ENCODE measurements at regions not wholly inside any gene's neighbourhood (a gene's known extent, or its start where the extent isn't known, plus 50 kb on each side); places are given as distances from the start of the nearest gene placed in this dataset.
"Not testable (repeated sequence)": the region's sequence is repeated elsewhere in the genome, so short reads cannot be mapped to it uniquely, and the experiment has no call there.

- DNase-seq (ENCODE audit: low read depth, low spot score) = no peak
Observed at GRCh38 chr18:41695441-41695840, 259.6 kb upstream of the PIK3C3 start.

GRCh38 chr18:41693008-41693407, 262.0 kb upstream of the PIK3C3 start:
- DNase-seq (ENCODE audit: low read depth, low spot score) = no peak

- no peak for DNase-seq (ENCODE audit: low read depth, low spot score)
Observed at GRCh38 chr18:41690332-41691127, 264.5 kb upstream of the PIK3C3 start.

GRCh38 chr18:41687138-41687537, 267.9 kb upstream of the PIK3C3 start:
- DNase-seq (ENCODE audit: low read depth, low spot score) = no peak

GRCh38 chr18:41681138-41681880, 273.7 kb upstream of the PIK3C3 start:
- DNase-seq (ENCODE audit: low read depth, low spot score) = no peak

GRCh38 chr18:41674506-41674905, 280.5 kb upstream of the PIK3C3 start:
- no peak for DNase-seq (ENCODE audit: low read depth, low spot score)

GRCh38 chr18:41666231-41666630, 288.8 kb upstream of the PIK3C3 start:
- no peak for DNase-seq (ENCODE audit: low read depth, low spot score)

- DNase-seq (ENCODE audit: low read depth, low spot score) = no peak
Observed at GRCh38 chr18:41665210-41665609, 289.8 kb upstream of the PIK3C3 start.

- no peak for DNase-seq (ENCODE audit: low read depth, low spot score)
Observed at GRCh38 chr18:41660654-41661053, 294.4 kb upstream of the PIK3C3 start.

GRCh38 chr18:41659438-41660130, 295.4 kb upstream of the PIK3C3 start:
- no peak for DNase-seq (ENCODE audit: low read depth, low spot score)

- DNase-seq (ENCODE audit: low read depth, low spot score) = no peak
Observed at GRCh38 chr18:41657189-41657588, 297.8 kb upstream of the PIK3C3 start.

GRCh38 chr18:41655074-41655473, 300.0 kb upstream of the PIK3C3 start:
- DNase-seq (ENCODE audit: low read depth, low spot score) = no peak

GRCh38 chr18:41647914-41648313, 307.1 kb upstream of the PIK3C3 start:
- no peak for DNase-seq (ENCODE audit: low read depth, low spot score)

GRCh38 chr18:41646915-41647620, 308.0 kb upstream of the PIK3C3 start:
- no peak for DNase-seq (ENCODE audit: low read depth, low spot score)

GRCh38 chr18:41645589-41646360, 309.3 kb upstream of the PIK3C3 start:
- DNase-seq (ENCODE audit: low read depth, low spot score) = no peak

- no peak for DNase-seq (ENCODE audit: low read depth, low spot score)
Observed at GRCh38 chr18:41644466-41644865, 310.6 kb upstream of the PIK3C3 start.

GRCh38 chr18:41643427-41643826, 311.6 kb upstream of the PIK3C3 start:
- no peak for DNase-seq (ENCODE audit: low read depth, low spot score)

GRCh38 chr18:41642756-41643155, 312.3 kb upstream of the PIK3C3 start:
- DNase-seq (ENCODE audit: low read depth, low spot score) = no peak

GRCh38 chr18:41639218-41639617, 315.8 kb upstream of the PIK3C3 start:
- DNase-seq (ENCODE audit: low read depth, low spot score) = no peak

- DNase-seq (ENCODE audit: low read depth, low spot score) = not testable (repeated sequence)
Observed at GRCh38 chr18:41631723-41632285, 323.2 kb upstream of the PIK3C3 start.

All from iPS DF 19.7 (cell line).